HL-60 (cell line): ENCODE measurements at regions not wholly inside any gene's neighbourhood (a gene's known extent, or its start where the extent isn't known, plus 50 kb on each side); places are given as distances from the start of the nearest gene placed in this dataset.
A peak's percentile ranks its signal among the peaks of the same experiment; 100 is the strongest.

ENCODE experiments used
- DNase-seq, 2 experiments: peaks; one replicate each; pipeline ENCODE4 v3.0.0-alpha.2; 2010 to 2020; ENCODE audit warnings: low read depth in 1 of 2, low spot score in 1 of 2
- H3K27ac ChIP-seq: fragments of 250-450 bp; sonication (Bioruptor Pico); replicated peaks from 2 replicates; pipeline ENCODE4 v1.5.1; 2020; ENCODE audit warnings: mild to moderate bottlenecking, moderate library complexity
- H3K27me3 ChIP-seq: fragments of 250-450 bp; sonication (Bioruptor Pico); 2 replicates; pipeline ENCODE4 v1.5.1; 2021; ENCODE audit warnings: mild to moderate bottlenecking, moderate library complexity; ENCODE audit not compliant: insufficient read depth, poor library complexity, severe bottlenecking
- H3K4me3 ChIP-seq: replicated peaks from 2 replicates; pipeline ENCODE4 v1.5.1; 2011; ENCODE audit warnings: mild to moderate bottlenecking, control low read depth, low read length; ENCODE audit not compliant: insufficient read depth
- GABPA ChIP-seq: IDR thresholded peaks from 2 replicates; pipeline ENCODE4 v1.6.1; 2012; ENCODE audit warnings: low read depth
- POLR2AphosphoS5 ChIP-seq: IDR thresholded peaks from 2 replicates; pipeline ENCODE4 v1.6.1; 2012; ENCODE audit warnings: low read depth
- REST ChIP-seq: IDR thresholded peaks from 2 replicates; pipeline ENCODE4 v1.6.1; 2012; ENCODE audit warnings: low read depth; ENCODE audit not compliant: insufficient replicate concordance
- SPI1 ChIP-seq: IDR thresholded peaks from 2 replicates; pipeline ENCODE4 v1.6.1; 2012; ENCODE audit warnings: low read depth, mild to moderate bottlenecking, borderline replicate concordance
- TF ChIP-seq, protein P1 (sequence below): IDR thresholded peaks from one replicate; pipeline ENCODE4 v1.5.1; 2011; ENCODE audit warnings: low read length, control low read depth, inconsistent platforms; ENCODE audit not compliant: insufficient read depth

DNA sequence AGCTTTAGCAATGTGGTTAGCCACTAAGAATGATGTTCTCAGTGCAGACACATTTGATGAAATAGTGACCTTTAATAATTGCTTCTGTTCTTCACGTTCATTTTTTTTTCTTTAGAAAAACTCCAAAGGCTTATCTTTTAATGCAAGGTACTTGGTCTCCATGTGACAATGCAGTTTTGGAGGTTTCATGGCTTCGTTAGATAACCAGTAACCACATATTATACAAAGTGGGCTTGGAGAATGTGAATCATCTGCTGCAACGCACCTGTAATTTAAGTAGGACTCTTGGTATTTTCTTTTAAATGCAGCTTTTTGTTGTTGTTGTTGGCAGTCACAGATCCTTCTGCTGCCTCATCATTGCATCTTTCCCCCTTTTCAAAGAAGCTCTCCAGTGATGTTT lies 1606.3 kb downstream of the SUCLG1 start:
- TF ChIP-seq, protein P1, sequence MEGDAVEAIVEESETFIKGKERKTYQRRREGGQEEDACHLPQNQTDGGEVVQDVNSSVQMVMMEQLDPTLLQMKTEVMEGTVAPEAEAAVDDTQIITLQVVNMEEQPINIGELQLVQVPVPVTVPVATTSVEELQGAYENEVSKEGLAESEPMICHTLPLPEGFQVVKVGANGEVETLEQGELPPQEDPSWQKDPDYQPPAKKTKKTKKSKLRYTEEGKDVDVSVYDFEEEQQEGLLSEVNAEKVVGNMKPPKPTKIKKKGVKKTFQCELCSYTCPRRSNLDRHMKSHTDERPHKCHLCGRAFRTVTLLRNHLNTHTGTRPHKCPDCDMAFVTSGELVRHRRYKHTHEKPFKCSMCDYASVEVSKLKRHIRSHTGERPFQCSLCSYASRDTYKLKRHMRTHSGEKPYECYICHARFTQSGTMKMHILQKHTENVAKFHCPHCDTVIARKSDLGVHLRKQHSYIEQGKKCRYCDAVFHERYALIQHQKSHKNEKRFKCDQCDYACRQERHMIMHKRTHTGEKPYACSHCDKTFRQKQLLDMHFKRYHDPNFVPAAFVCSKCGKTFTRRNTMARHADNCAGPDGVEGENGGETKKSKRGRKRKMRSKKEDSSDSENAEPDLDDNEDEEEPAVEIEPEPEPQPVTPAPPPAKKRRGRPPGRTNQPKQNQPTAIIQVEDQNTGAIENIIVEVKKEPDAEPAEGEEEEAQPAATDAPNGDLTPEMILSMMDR = no peak
- TF ChIP-seq REST (no peak), SPI1 (no peak), GABPA (no peak), POLR2AphosphoS5 (no peak)
- H3K27me3 ChIP-seq = no peaks in the 10 kb centered on the region
- H3K27ac ChIP-seq = no peak overlapping the region
- no peak overlapping the region for H3K4me3 ChIP-seq
- no peak for DNase-seq

DNA sequence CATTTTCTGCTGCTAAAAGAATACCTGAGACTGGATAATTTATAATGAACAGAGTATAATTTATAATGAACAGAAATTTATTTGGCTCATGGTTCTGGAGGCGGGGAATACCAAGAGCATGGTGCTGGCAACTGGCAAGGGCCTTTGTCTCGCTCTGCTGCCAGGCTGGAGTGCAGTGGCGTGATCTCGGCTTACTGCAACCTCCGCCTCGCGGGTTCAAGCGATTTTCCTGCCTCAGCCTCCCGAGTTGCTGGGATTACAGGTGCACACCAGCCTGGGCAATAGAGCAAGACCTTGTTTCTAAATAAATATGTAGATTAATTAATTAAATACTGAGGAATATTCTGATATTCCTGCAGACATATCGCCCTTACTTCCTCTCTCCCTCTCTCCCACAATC lies 1610.8 kb downstream of the SUCLG1 start:
- DNase-seq = no peak
- Histone ChIP-seq H3K27ac (no peak overlapping the region), H3K4me3 (no peak overlapping the region), H3K27me3 (no peaks in the 10 kb centered on the region)
- TF ChIP-seq GABPA (no peak), POLR2AphosphoS5 (no peak)

DNA sequence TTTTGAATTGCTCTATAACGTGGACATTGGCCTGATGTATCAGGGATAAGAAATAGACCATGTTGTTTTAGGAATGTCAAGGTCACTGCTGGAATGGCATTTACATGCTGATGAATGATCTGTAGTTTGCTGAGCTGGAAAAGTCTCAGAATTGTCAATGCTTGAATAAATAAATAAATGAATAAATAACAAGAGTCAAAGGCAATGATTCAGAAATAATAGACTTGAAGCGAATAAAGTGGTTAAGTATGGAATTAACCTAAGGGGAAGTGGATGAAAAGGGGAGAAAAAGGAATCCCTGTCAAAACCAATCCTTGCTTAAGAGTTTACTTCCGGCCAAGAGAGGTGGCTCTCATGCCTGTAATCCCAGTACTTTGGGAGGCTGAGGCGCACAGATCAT lies 1620.0 kb downstream of the SUCLG1 start:
- no peak overlapping the region for H3K27ac ChIP-seq
- no peaks in the 10 kb centered on the region for H3K27me3 ChIP-seq
- H3K4me3 ChIP-seq = no peak overlapping the region
- DNase-seq = no peak
- TF ChIP-seq, protein P1 = no peak
- TF ChIP-seq GABPA (no peak), POLR2AphosphoS5 (no peak), SPI1 (no peak), REST (no peak)

DNA sequence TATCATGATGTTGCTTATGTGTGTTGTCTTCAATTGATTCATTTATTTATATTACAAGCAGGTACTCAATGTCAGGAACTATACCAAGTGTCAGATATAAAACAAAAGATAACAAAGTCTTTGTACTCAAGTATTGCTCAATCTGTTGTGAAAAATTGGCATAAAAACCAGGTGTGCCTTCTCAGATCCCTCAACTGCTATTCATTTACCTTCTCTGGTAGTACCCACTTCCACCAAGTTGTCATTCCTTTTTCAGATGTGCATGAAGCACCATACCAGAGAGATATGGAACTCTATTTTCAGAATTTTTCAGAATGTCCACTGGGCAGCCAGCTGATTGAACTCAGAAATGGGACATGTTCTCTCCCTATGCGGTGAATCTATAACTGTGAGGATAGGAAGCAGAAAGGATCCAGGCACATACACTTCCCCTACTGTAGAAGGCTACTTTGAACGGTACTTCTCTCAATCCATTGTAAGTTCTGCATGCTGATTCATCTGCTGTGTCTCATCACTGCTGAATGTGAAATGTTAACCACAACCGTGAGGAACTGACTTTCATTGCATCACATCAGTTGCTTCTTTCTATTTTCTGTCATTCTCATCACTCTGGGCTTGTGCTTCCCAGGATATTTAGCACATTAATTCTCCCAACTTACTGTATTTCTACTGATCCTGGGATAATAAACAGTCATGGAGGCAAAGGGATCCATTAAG lies 1621.3 kb downstream of the SUCLG1 start:
- peak; percentile 43 to 67 for DNase-seq
- Histone ChIP-seq H3K27ac (no peak overlapping the region), H3K4me3 (no peak overlapping the region), H3K27me3 (no peaks in the 10 kb centered on the region)
- TF ChIP-seq GABPA = no peak
- no peak for TF ChIP-seq POLR2AphosphoS5
- no peak for TF ChIP-seq REST
- TF ChIP-seq, protein P1 = no peak
- TF ChIP-seq SPI1 = peak; percentile 82
